SKM-1 (cell line): ENCODE measurements at regions not wholly inside any gene's neighbourhood (a gene's known extent, or its start where the extent isn't known, plus 50 kb on each side); places are given as distances from the start of the nearest gene placed in this dataset.
A peak's percentile ranks its signal among the peaks of the same experiment; 100 is the strongest.

Experiments used
- DNase-seq: peaks from one replicate; lab custom pipeline; 2025; ENCODE audit not compliant: unreplicated experiment; lab: John Stamatoyannopoulos, UW

DNA sequence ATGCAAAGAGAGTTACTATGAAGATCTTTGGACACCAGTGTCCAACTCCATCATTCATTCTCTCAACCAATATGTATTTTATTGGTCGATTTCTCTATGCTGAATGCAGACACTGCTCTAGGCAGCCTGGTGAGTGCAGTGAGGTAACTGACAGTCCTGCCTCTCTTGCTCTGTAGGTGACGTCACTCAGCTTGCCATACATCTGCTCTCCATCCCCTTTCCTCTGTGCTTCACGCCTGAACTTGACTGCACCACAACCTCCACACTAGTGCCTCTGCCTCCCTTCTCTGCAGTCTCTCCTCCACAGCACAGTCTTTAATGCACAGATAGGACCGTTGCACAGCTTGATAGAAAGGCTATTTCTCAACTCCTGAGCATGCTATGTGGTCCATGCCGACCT, 344.9 kb upstream of the NOCT start:
- DNase-seq = no peak

DNA sequence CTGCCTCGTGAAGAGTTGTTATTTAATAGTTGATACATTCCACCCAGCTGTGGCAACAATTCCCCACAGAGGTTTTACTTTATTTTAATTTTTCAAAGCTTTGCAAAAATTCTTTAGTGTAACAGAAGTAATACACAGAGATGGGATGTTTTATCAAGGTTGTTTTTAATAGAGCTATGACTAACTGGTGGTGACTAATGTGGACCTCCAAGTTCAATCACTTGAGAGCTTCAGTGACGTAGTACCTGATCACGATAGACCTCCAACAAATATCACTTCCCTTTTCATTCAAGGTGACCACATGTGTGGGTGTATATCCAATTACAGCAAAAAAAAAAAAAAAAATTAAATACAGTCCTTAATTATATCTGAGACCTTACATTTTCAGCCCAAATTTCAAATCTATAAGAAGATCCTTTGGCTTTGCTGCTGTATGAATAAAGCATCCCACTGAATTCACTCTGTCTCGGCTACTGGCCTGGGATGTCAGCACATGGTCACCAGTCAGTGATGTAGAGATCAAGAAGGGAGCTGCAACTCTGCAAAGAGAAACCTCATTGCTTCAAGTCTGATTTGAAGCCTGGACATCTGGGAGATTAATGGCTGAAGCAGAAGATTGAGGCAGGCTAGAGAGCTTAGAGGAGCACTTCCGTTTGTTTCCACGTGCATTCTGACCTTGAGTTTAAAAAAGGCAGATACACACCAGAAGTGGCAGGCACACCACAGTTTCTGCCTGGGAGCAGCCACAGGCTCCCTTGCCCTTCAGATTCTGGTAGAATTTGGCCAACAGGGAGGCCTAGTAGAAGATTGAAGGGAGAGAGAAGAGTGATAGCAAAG, 345.9 kb upstream of the NOCT start:
- DNase-seq = no peak

DNA sequence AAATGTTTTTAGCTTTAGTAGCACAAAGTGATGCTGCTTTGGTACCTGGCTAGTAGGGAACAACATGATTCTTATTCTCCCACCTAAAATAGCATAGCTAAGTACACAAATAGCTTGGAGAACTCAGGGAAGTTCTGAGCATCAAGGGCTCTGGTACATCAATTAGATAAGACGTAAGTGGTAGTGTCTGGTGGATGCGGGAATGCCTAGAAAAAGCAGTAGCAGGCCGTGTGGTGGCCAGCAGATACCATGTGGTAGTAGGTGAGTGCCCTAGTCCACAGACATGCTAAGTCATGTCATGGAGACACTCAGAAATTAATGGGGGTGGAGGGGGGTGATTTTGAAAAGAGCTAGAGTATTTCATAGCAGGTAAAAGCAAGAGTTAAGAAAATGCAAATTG, 347.3 kb upstream of the NOCT start:
- DNase-seq = no peak

GRCh38 chr4:138666366-138666765, 349.2 kb upstream of the NOCT start:
- no peak for DNase-seq

DNA sequence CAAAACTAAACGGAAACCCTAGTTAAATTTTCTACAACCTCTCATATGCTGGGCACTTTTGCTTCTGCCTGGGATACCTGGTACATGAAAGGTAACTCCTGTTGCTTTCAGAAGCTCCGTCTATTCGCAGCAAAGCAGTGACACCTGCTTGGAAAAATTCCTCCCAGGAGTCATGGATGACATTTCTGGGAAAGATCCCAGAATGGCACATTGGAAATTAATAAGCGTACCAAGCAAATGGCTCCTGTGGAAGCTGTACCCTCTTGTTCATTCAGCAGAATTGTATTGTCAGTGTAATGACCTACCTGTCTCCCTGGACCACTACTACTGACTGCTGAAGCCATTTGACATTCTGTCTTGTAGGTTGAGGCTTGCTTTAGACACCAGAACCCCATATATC, 349.7 kb upstream of the NOCT start:
- DNase-seq = no peak

GRCh38 chr4:138663883-138664282, 351.7 kb upstream of the NOCT start:
- no peak for DNase-seq

GRCh38 chr4:138659812-138660316, 355.7 kb upstream of the NOCT start:
- DNase-seq = no peak

DNA sequence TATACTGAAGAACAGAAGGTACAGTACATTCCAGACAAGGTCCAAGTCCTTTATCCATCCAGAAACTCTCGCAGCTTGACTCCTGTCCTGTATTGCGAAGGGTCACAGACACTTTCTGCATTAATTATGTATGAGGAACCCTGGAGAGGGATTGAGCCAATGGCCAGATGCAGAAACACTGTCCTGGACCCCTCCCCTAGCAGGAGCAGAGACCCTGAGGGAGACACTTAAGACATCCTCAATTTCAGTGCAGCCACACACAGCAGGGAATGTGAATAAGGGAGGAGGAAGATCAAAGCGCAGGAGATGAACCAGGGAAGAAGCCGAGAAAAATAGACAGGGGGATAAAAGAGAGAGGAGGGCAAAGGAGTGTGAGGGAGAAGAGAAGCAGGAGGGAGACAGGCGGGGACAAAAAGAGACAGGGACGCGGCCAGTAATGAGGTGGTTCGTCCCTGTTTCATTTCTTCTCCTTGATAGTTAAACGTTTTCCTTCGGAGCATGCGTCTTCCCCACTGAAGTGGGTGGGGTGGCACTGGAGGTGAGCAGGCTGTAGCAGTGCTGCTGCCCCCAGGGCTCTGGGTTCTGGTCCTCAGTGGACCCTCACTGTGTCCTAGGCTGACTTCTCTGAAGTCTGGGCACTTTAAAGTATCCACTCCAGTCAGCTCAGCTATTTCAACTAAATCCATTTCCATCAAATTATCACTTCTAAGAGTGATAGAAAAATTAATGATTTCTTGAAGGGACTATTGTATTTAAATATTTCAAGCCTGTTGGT, 356.4 kb upstream of the NOCT start:
- DNase-seq = no peak

DNA sequence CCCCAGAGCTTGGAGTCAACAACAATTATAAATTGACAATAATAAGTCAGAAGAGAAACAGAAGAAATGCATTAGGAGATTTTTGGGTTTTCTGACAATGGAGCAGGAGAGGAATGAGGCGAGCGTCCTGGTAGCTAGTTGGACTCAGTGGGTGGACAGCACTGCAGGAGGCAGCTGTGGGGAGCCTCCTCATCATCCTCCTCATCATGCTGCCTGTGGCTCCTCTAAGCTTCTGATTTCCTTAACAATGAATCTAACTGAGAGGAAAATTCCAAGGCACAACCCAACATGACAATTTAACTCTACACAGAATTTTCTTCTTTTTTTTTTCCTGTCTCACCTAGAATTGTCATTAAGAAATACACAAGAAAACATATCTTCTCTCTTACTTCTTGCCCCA, 357.1 kb upstream of the NOCT start:
- DNase-seq = no peak

DNA sequence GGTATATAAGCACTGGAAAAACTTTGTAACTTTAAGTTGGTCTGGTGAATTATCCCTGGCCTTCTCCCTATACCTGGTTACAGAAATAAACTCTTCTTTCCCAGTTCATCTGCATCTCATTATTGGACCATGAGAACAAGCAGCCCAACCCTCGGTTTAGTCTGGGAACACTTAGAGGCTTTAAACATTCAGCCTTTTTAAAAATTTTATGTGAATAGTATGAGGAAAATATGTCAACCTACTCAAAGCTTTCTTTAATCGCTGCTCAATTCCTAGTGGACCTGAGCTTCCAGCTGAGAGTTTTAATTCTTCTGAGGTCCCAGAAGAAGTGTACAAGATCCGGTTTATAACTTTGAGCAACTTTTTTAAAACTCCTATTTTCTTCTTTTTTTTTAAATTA, 358.6 kb upstream of the NOCT start:
- no peak for DNase-seq

- DNase-seq = no peak
These were observed 359.6 kb upstream of the NOCT start for GRCh38 chr4:138655985-138656384.

DNA sequence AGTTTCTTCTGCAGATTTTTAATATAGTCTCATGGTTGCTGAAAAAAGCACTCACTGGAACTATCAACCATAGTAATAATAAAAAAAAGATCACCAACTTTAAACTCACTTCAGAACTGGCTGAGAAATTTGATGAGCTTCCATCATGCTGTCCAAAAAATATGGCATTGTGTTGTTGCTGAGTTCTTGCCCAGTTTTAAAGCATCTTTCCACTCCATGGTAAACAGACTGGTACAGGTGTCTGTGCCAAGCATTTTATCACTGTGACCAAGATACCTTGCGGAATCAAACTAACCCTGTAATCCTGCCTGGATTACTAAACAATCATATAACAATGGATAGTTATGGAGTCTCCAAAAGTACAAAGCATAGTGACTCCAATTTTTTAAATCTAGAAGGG, 360.3 kb upstream of the NOCT start:
- no peak for DNase-seq

DNA sequence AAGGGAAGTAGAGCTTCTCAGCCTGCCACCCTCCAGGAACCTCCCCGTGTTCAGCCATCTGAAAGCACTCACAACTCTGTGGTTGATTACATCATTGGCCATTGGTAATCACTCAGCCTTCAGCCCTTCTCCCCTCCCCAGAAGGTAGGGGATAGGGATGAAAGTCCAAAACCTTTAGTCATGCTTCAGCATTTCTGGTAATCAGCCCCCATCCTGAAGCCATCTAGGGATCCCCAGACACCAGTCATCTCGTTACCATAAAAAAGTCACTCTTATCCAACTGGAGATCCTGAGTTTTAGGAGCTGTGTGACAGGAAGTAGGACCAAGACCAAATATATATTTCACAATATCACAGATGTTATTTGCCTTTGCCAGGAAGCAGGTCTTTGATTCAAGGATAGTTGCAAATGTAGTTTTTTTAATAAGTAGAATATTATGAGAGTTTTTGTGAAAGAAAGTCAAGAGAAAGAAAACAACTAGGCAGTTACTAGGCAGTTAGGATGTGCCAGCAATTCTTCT, 364.6 kb upstream of the NOCT start:
- peak; percentile 94 for DNase-seq

GRCh38 chr4:138650495-138650894, 365.1 kb upstream of the NOCT start:
- DNase-seq = no peak

DNA sequence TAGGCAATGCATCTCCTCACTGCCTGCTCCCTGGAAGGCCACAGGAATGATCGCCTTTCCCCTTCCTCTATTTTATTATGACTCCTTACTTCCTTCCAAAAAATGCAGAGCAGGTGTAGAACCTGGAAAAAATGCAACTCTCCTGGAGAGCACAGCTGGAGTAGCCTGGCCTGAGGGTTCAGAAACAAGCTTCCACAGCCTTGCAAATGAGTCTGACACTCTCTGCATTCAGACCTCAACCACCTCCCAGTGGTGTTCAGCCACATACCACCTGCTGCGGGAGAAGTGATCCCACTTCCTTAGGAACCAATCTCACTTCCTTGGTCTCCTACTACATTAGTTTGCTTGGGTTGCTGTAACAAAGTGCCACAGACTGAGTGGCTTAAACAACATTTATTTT, 368.1 kb upstream of the NOCT start:
- DNase-seq = no peak

DNA sequence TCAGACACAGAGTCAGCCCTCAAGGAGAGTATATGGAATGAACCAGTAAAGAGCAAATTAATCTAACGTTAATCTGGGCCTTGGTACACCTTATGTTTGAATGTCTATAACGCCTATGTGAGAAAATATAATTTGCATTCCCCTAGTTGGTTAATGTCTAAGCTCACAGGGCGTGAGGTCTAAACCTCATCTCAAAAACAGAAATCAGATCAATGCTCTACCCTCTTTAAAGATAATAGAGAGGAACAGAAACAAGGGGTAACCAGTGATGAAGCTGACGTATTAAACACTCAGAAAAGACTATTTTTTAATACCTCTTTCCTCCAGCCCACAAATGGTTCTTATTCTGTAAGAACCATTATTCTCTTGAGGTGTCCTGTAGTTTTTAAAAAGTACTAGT, 369.2 kb upstream of the NOCT start:
- DNase-seq = no peak

DNA sequence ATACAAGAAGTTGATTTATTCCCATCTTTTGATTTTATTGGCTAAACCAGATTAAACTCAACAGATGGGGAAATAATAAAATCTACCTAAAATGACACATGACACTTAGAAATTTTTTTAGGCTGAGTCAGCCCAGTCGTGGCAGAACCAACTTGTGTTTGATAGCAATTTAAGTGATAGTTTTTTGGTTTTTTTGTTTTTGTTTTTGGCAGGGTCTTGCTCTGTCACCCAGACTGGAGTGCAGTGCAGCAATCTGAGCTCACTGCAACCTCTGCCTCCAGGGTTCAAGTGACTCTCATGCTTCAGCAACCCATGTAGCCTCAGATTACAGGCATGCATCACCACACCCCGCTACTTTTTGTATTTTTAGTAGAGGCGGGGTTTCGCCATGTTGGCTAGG, 370.3 kb upstream of the NOCT start:
- no peak for DNase-seq

DNA sequence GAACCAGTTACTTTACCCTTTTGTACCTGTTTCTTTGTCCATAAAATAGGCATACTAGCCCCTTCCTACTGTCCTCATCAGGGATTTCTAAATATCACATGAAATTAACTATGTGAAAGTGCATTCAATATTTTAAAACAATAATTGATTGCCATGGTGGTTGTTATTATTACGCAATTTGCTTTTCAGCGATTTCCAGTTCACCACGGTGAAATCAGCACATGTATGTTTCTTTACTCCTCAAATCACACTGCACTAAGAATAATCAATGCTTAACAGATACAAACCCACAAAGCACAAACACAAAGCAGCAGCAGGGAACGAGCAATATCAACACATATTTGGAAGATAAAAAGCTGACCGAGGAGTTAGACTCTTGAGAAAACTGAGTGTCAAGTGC, 371.3 kb upstream of the NOCT start:
- DNase-seq = no peak

DNA sequence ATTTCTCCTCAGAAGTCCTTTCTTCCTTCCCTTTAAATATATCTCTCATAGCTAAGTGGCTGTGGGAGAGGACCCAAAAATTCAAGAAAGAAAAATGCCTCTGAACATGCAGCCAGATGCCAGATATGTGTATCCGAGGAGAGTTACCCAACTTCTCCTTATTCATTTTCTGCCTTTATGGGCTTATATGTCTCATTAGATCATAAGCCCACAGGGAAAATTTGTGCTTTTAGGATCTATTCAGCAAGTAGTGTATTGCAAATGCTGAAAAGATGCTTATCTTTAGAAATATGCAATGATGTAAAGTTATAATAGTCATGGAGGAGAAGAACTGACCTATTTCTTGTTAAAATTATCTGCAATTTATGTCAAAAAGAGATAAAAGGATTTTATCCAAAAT, 371.8 kb upstream of the NOCT start:
- no peak for DNase-seq

- DNase-seq = no peak
These were observed 376.4 kb upstream of the NOCT start for GRCh38 chr4:138639018-138639741.

DNA sequence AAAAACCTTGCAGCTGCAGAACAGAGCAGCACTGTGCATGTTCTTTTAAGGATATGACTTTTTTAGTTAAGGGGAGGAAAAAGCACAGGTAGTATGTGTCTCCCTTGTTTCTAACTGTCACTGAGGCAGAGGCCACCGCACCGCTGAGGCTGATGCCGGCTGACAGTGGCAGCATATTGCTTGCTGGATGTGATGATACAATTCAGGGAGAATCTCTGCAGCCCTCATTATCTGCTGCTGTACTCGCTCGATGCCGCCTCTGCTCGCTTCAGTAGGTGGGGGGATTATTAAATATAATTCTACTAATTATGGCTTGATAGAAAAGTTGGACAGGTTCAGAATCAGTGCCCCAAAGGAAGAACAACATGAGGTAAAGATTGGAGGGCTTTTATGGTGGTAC, 378.8 kb upstream of the NOCT start:
- DNase-seq = no peak
